ENCODE measurements at regions not wholly inside any gene's neighbourhood (a gene's known extent, or its start where the extent isn't known, plus 50 kb on each side); places are given as distances from the start of the nearest gene placed in this dataset.

DNA sequence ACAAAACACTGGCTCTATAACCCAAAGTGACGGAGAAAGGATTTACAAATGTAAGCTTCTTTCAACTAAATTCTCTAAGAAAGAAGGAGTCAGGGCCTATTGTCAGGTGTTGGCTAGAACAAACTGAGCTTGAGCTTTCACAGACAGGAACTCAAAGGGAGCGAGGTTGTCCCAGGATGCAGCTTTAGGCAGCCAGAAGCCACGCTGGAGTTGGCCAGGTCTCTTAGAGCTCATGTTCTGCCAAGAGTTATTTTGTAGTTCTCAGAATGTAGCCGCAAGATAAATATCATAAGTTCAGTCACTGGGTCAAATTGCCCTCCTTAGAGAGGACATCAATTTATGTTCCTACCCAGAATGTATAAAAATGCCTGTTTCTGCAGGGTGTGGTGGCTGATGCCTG, 54.1 kb upstream of the GREB1L start:
- FAIRE-seq, result no peak
- no peak for DNase-seq (ENCODE audit: insufficient read length)
- TF ChIP-seq TAF1 (IDR thresholded peaks at IDR 0.05; ENCODE audit: borderline replicate concordance, low read depth, low read length) (no peak), POLR2AphosphoS5 (IDR thresholded peaks at IDR 0.05; ENCODE audit: low read depth, low read length) (no peak), POLR2A (IDR thresholded peaks at IDR 0.05; ENCODE audit: low read depth, low read length) (no peak)

DNA sequence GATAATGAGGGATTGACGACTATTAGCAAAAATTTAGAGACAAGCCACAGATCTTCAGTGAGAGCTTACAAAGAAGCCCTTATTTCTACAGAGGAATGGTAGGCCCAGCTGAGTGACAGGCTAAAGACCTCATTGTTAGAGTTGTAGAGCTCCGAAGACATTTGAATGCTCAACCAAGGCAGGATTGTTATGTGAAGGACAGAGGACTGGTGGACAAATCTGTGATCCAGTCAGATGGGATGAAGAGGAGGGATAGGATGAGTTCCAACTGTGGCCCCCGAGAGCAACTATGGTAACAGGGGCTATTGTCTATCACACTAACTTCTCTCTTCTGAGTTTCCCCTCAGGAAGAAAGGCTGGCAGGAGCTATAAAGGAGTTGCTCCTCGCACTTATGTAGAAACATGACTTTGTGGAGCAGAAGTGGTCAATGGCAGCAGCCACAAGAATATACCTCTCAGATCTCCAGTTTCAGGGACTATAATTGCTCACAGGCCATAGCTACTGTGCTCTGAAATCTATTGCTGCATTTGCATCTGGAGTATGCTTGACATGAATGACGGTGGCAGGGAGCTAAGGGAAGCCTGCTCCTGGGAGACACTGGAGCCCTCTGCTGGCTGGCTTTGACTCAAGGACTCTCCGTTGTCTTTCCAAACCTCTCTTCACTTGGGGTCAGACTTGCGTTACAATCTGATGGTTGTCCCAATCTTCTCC, 50.3 kb upstream of the GREB1L start:
- no peak for FAIRE-seq
- TF ChIP-seq POLR2AphosphoS5 (IDR thresholded peaks at IDR 0.05; ENCODE audit: low read depth, low read length), result no peak
- TF ChIP-seq POLR2A (IDR thresholded peaks at IDR 0.05; ENCODE audit: low read depth, low read length), result no peak
- TF ChIP-seq TAF1 (IDR thresholded peaks at IDR 0.05; ENCODE audit: borderline replicate concordance, low read depth, low read length), result no peak
- no peak for DNase-seq (ENCODE audit: insufficient read length)

All from GM12892 (cell line).